Hepatocyte (in vitro differentiated cells): ENCODE measurements at regions not wholly inside any gene's neighbourhood (a gene's known extent, or its start where the extent isn't known, plus 50 kb on each side); places are given as distances from the start of the nearest gene placed in this dataset.

Source experiments
- CTCF ChIP-seq: fragments of 200-600 bp; sonication (generic); IDR thresholded peaks from 2 replicates; pipeline ENCODE4 v1.5.1; 2016; ENCODE audit warnings: antibody characterized with exemption, mild to moderate bottlenecking; ENCODE audit not compliant: poor library complexity
- EZH2 ChIP-seq: fragments of 200-600 bp; sonication (generic); IDR thresholded peaks from 2 replicates; pipeline ENCODE4 v1.6.1; 2016; ENCODE audit warnings: antibody characterized with exemption, mild to moderate bottlenecking, borderline replicate concordance
- EZH2phosphoT487 ChIP-seq: fragments of 200-600 bp; sonication (generic); IDR thresholded peaks from one replicate; pipeline ENCODE4 v1.6.1; 2018; ENCODE audit warnings: antibody characterized with exemption, mild to moderate bottlenecking, low read depth, moderate library complexity; ENCODE audit not compliant: unreplicated experiment, severe bottlenecking

- TF ChIP-seq EZH2phosphoT487 = no peak
- TF ChIP-seq CTCF = no peak
- TF ChIP-seq EZH2 = no peak
Observed at GRCh38 chr2:182646763-182647498, 69.1 kb upstream of the DNAJC10 start.
